AG04449 (cell line): ENCODE measurements at regions not wholly inside any gene's neighbourhood (a gene's known extent, or its start where the extent isn't known, plus 50 kb on each side); places are given as distances from the start of the nearest gene placed in this dataset.

Experiments
- CTCF ChIA-PET: fragments of 350-600 bp; formaldehyde crosslinking; extraction: SDS; loops from one replicate; lab custom pipeline; 2021; ENCODE audit warnings: antibody characterized with exemption; lab: Yijun Ruan, JAX
- POLR2A ChIA-PET: fragments of 400-600, 350-600 bp; formaldehyde crosslinking; extraction: SDS; loops from one replicate; lab custom pipeline; 2020; ENCODE audit warnings: antibody characterized with exemption, inconsistent platforms; lab: Yijun Ruan, JAX
- DNase-seq: peaks from one replicate; pipeline ENCODE4 v3.0.0-alpha.2; 2010; ENCODE audit warnings: low read depth, low spot score
- H3K4me3 ChIP-seq: 2 replicates; pipeline ENCODE4 v1.5.1; 2011; ENCODE audit warnings: low read depth, mild to moderate bottlenecking, control low read depth, low read length
- TF ChIP-seq, protein P1 (sequence below): IDR thresholded peaks from one replicate; pipeline ENCODE4 v1.5.1; 2011; ENCODE audit warnings: mild to moderate bottlenecking, moderate library complexity, low read length, control low read depth, inconsistent platforms; ENCODE audit not compliant: insufficient read depth; ENCODE audit errors: missing control alignments

- no peak overlapping the region for H3K4me3 ChIP-seq
- CTCF ChIA-PET, result no interaction called here
- TF ChIP-seq, protein P1, sequence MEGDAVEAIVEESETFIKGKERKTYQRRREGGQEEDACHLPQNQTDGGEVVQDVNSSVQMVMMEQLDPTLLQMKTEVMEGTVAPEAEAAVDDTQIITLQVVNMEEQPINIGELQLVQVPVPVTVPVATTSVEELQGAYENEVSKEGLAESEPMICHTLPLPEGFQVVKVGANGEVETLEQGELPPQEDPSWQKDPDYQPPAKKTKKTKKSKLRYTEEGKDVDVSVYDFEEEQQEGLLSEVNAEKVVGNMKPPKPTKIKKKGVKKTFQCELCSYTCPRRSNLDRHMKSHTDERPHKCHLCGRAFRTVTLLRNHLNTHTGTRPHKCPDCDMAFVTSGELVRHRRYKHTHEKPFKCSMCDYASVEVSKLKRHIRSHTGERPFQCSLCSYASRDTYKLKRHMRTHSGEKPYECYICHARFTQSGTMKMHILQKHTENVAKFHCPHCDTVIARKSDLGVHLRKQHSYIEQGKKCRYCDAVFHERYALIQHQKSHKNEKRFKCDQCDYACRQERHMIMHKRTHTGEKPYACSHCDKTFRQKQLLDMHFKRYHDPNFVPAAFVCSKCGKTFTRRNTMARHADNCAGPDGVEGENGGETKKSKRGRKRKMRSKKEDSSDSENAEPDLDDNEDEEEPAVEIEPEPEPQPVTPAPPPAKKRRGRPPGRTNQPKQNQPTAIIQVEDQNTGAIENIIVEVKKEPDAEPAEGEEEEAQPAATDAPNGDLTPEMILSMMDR, result no peak
- no peak for DNase-seq
- POLR2A ChIA-PET, result no interaction called here
Observed at GRCh38 chr6:28768187-28768913, 155.4 kb downstream of the TRIM27 start.

- no peak overlapping the region for H3K4me3 ChIP-seq
- POLR2A ChIA-PET, result no interaction called here
- TF ChIP-seq, protein P1, result no peak
- no peak for DNase-seq
- CTCF ChIA-PET, result no interaction called here
Observed at GRCh38 chr6:28769626-28770402, 154.0 kb downstream of the TRIM27 start.

DNA sequence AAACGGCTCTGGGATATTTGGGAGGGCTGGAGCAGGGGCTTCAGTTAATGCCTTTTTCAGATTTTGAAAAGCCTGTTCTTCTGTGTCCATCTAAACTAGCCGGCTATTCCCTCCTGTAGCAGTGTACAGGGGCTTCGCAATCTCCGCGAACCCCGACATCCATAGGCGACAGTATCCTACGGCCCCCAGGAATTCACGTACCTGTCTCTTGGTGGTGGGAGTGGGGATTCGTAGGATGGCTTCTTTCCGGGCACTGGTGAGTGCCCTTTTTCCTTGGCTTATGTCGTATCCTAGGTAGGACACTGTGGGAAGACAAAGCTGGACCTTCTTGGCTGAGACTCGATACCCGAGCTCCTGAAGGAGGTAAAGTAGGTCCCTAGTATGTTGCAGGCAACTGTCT lies 153.1 kb downstream of the TRIM27 start:
- TF ChIP-seq, protein P1, result no peak
- DNase-seq, result no peak
- no peak overlapping the region for H3K4me3 ChIP-seq
- CTCF ChIA-PET, result no interaction called here
- POLR2A ChIA-PET, result no interaction called here

GRCh38 chr6:28771401-28772267 lies 152.2 kb downstream of the TRIM27 start:
- H3K4me3 ChIP-seq, result no peak overlapping the region
- TF ChIP-seq, protein P1, result no peak
- DNase-seq, result no peak
- CTCF ChIA-PET, result interaction anchor here (0.7 kb wide), 1 partner anchor 204 kb away, joined by 3 read pairs; no protein-coding TSS in a partner anchor
- POLR2A ChIA-PET, result no interaction called here

GRCh38 chr6:28772480-28773381 lies 151.1 kb downstream of the TRIM27 start:
- CTCF ChIA-PET, result interaction anchor here (0.7 kb wide), 1 partner anchor 205 kb away, joined by 3 read pairs; no protein-coding TSS in a partner anchor

More at GRCh38 chr6:28772480-28773381, 151.1 kb downstream of the TRIM27 start:
- POLR2A ChIA-PET, result no interaction called here
- no peak for DNase-seq
- no peak overlapping the region for H3K4me3 ChIP-seq
- TF ChIP-seq, protein P1, result no peak
